IPS-18a (cell line): ENCODE measurements at regions not wholly inside any gene's neighbourhood (a gene's known extent, or its start where the extent isn't known, plus 50 kb on each side); places are given as distances from the start of the nearest gene placed in this dataset.

Experiments used
- H3K27ac ChIP-seq: one replicate; pipeline ENCODE4 v1.5.1; 2013; ENCODE audit warnings: low read length
- H3K27me3 ChIP-seq: one replicate; pipeline ENCODE4 v1.6.1; 2013; ENCODE audit warnings: mild to moderate bottlenecking, low read length; ENCODE audit not compliant: control insufficient read depth, insufficient read depth
- H3K36me3 ChIP-seq: one replicate; pipeline ENCODE4 v1.6.1; 2013; ENCODE audit warnings: low read depth, low read length; ENCODE audit not compliant: control insufficient read depth
- H3K4me1 ChIP-seq: one replicate; pipeline ENCODE4 v1.6.1; 2013; ENCODE audit warnings: low read depth, low read length; ENCODE audit not compliant: control insufficient read depth
- H3K4me3 ChIP-seq: one replicate; pipeline ENCODE4 v1.5.1; 2013; ENCODE audit warnings: low read length
- H3K9ac ChIP-seq: one replicate; pipeline ENCODE4 v1.6.1; 2013; ENCODE audit warnings: mild to moderate bottlenecking, low read length, moderate library complexity
- H3K9me3 ChIP-seq: one replicate; pipeline ENCODE4 v1.6.1; 2013; ENCODE audit warnings: low read depth, low read length; ENCODE audit not compliant: control insufficient read depth

- Histone ChIP-seq H3K27ac (no peak overlapping the region), H3K9me3 (no peaks in the 10 kb centered on the region), H3K9ac (no peak overlapping the region), H3K4me1 (no peaks in the 10 kb centered on the region), H3K27me3 (no peaks in the 10 kb centered on the region), H3K4me3 (no peak overlapping the region), H3K36me3 (no peaks in the 10 kb centered on the region)
Measured at GRCh38 chr11:86723281-86723680, 50.9 kb upstream of the ME3 start.

DNA sequence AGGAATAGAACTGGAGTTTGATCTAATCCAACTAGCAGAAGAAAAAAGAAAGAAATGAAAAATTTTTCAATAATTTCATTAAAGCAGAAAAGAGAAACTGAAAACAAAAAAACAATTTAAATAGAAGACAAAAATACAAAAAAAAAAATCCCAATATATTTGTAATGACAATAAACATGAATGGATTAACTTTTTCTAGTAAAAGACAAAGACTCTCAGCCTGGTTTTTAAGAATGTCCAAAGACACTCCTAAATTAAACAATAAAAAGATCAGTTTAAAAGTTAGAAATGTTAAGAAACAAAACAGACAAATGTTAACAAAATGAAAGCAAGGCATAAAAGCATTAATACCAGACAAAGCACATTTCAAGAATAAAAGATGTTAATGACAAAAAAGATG, 50.3 kb upstream of the ME3 start:
- Histone ChIP-seq H3K27ac (no peak overlapping the region), H3K9me3 (no peaks in the 10 kb centered on the region), H3K4me3 (no peak overlapping the region), H3K9ac (no peak overlapping the region), H3K36me3 (no peaks in the 10 kb centered on the region), H3K27me3 (no peaks in the 10 kb centered on the region), H3K4me1 (no peaks in the 10 kb centered on the region)
